Activated CD4-positive, CD25-positive, alpha-beta regulatory T cell treated with anti-CD3 and anti-CD28 coated beads, Interleukin-2, amount 50 U/mL, for 24 hours (primary cell): ENCODE measurements at regions not wholly inside any gene's neighbourhood (a gene's known extent, or its start where the extent isn't known, plus 50 kb on each side); places are given as distances from the start of the nearest gene placed in this dataset.

Experiments
- ATAC-seq, 2 donors: fragments of 150-1000 bp; cut with Tn5 transposase; one replicate each; pipeline ENCODE4 v1.10.0; 2021; ENCODE audit warnings: mild to moderate bottlenecking in 1 of 2, moderate library complexity in 1 of 2

GRCh38 chr2:239579524-239580198 lies 178.8 kb upstream of the HDAC4 start:
- ATAC-seq: no peak

GRCh38 chr2:239579081-239579480 lies 178.3 kb upstream of the HDAC4 start:
- ATAC-seq: no peak

- ATAC-seq: no peak
Observed at GRCh38 chr2:239578381-239578780, 177.6 kb upstream of the HDAC4 start.

- ATAC-seq: no peak
Observed at GRCh38 chr2:239577935-239578334, 177.1 kb upstream of the HDAC4 start.

GRCh38 chr2:239576784-239577685 lies 176.2 kb upstream of the HDAC4 start:
- no peak for ATAC-seq

GRCh38 chr2:239575931-239576445 lies 175.2 kb upstream of the HDAC4 start:
- no peak for ATAC-seq

GRCh38 chr2:239574434-239575156 lies 173.8 kb upstream of the HDAC4 start:
- no peak for ATAC-seq

GRCh38 chr2:239574054-239574433 lies 173.2 kb upstream of the HDAC4 start:
- ATAC-seq: no peak

GRCh38 chr2:239570971-239571520 lies 170.2 kb upstream of the HDAC4 start:
- no peak for ATAC-seq

GRCh38 chr2:239570216-239570925 lies 169.6 kb upstream of the HDAC4 start:
- no peak for ATAC-seq

GRCh38 chr2:239569401-239570090 lies 168.7 kb upstream of the HDAC4 start:
- peak; percentile 21 to 48 for ATAC-seq

- ATAC-seq: no peak
Observed at GRCh38 chr2:239568601-239569000, 167.8 kb upstream of the HDAC4 start.

GRCh38 chr2:239567786-239568185 lies 167.0 kb upstream of the HDAC4 start:
- no peak for ATAC-seq

- no peak for ATAC-seq
Observed at GRCh38 chr2:239566995-239567568, 166.3 kb upstream of the HDAC4 start.

GRCh38 chr2:239566162-239566994 lies 165.6 kb upstream of the HDAC4 start:
- no peak for ATAC-seq

- ATAC-seq: no peak
Observed at GRCh38 chr2:239564587-239564986, 163.8 kb upstream of the HDAC4 start.

GRCh38 chr2:239563561-239563960 lies 162.7 kb upstream of the HDAC4 start:
- ATAC-seq: no peak

- no peak for ATAC-seq
Observed at GRCh38 chr2:239561446-239562001, 160.7 kb upstream of the HDAC4 start.

- ATAC-seq: no peak
Observed at GRCh38 chr2:239559417-239560261, 158.8 kb upstream of the HDAC4 start.
